K562 (cell line): ENCODE measurements at regions not wholly inside any gene's neighbourhood (a gene's known extent, or its start where the extent isn't known, plus 50 kb on each side); places are given as distances from the start of the nearest gene placed in this dataset.

ENCODE experiments used
- ATAC-seq: fragments of 200-7000 bp; cut with Tn5 transposase; 3 replicates; pipeline ENCODE4 v1.9.1; 2020; ENCODE audit warnings: moderate library complexity
- BruUV-seq: library from RNA; stranded (reverse); fragments of 400-500 nt; replicated peaks from 2 replicates; lab custom pipeline; 2021; lab: Mats Ljungman, UMichigan
- CTCF ChIA-PET: fragments of 300-600 bp; formaldehyde crosslinking; extraction: SDS; loops from one replicate; lab custom pipeline; 2021; ENCODE audit warnings: low intra/inter-chr PET ratio; lab: Yijun Ruan, JAX
- POLR2A ChIA-PET: fragments of 300-600, 350-650 bp; sonication (Branson Sonifier 250); formaldehyde crosslinking; extraction: SDS; loops from one replicate; lab custom pipeline; 2021; ENCODE audit warnings: antibody characterized with exemption, inconsistent platforms; lab: Yijun Ruan, JAX
- DNase-seq, 4 experiments: peaks; one replicate each; pipeline versions ENCODE4 v3.0.0 to v3.0.0-alpha.2; 2011 to 2018; ENCODE audit warnings: low spot score in 3 of 4, mixed read lengths in 3 of 4; ENCODE audit errors: extremely low read depth in 1 of 4
- FAIRE-seq: peaks from 2 replicates; lab custom pipeline; 2011; peaks lifted over from hg19 to GRCh38; lab: Jason Lieb, UNC
- H2AFZ ChIP-seq: 2 replicates; pipeline ENCODE4 v1.6.0; 2011; ENCODE audit warnings: low read depth, low read length, control low read depth, inconsistent platforms
- H3K27ac ChIP-seq: fragments of 200-600 bp; 3 replicates; pipeline ENCODE4 v1.8.0; 2011; ENCODE audit warnings: low read depth, mild to moderate bottlenecking, control low read depth, inconsistent platforms, low read length, moderate library complexity, mixed read lengths; ENCODE audit errors: extremely low read depth
- H3K27me3 ChIP-seq, 2 experiments: fragments of 300-600 bp in 1 of 2; 2 replicates in 1 of 2; 3 replicates in 1 of 2; pipeline versions ENCODE4 v1.6.0 to v1.8.0; 2011; ENCODE audit warnings: inconsistent platforms in 2 of 2, low read length in 2 of 2, mild to moderate bottlenecking in 1 of 2, mixed read lengths in 1 of 2, moderate library complexity in 1 of 2; ENCODE audit not compliant: control insufficient read depth in 2 of 2, insufficient read depth in 2 of 2
- H3K36me3 ChIP-seq: fragments of 300-600 bp; 3 replicates; pipeline ENCODE4 v1.8.0; 2011; ENCODE audit warnings: mild to moderate bottlenecking, low read length, inconsistent platforms; ENCODE audit not compliant: control insufficient read depth, insufficient read depth
- H3K4me1 ChIP-seq, 2 experiments: fragments of 200-600 bp in 1 of 2; replicated peaks in 1 of 2; 2 replicates in 1 of 2; 3 replicates in 1 of 2; pipeline versions ENCODE4 v1.5.1 to v1.8.0; 2011; ENCODE audit warnings: inconsistent platforms in 2 of 2, low read length in 2 of 2, mild to moderate bottlenecking in 1 of 2, mixed read lengths in 1 of 2, moderate library complexity in 1 of 2; ENCODE audit not compliant: control insufficient read depth in 2 of 2, insufficient read depth in 2 of 2
- H3K4me2 ChIP-seq: 2 replicates; pipeline ENCODE4 v1.6.1; 2011; ENCODE audit warnings: low read length, control low read depth, inconsistent platforms, mixed read lengths; ENCODE audit not compliant: insufficient read depth
- H3K4me3 ChIP-seq: fragments of 200-600 bp; sonication (generic), shearing (Covaris generic); 2 replicates; pipeline ENCODE4 v1.5.1; 2016; ENCODE audit warnings: control low read depth, inconsistent platforms
- H3K79me2 ChIP-seq: fragments of 200-600 bp; 3 replicates; pipeline ENCODE4 v1.8.0; 2011; ENCODE audit warnings: low read length, inconsistent platforms; ENCODE audit not compliant: control insufficient read depth, insufficient read depth
- H3K9ac ChIP-seq, 2 experiments: 2 replicates each; pipeline versions ENCODE4 v1.6.0 to v1.6.1; 2011; ENCODE audit warnings: low read depth in 2 of 2, low read length in 2 of 2, control low read depth in 1 of 2, inconsistent platforms in 1 of 2, mild to moderate bottlenecking in 1 of 2, mixed read lengths in 1 of 2; ENCODE audit not compliant: insufficient read depth in 1 of 2
- H3K9me1 ChIP-seq: one replicate; pipeline ENCODE4 v1.6.0; 2011; ENCODE audit warnings: inconsistent platforms, mild to moderate bottlenecking, low read length, moderate library complexity; ENCODE audit not compliant: control insufficient read depth, insufficient read depth
- H3K9me3 ChIP-seq: replicated peaks from 2 replicates; pipeline ENCODE4 v1.5.1; 2011; ENCODE audit warnings: low read depth, low read length, inconsistent platforms; ENCODE audit not compliant: control insufficient read depth, insufficient read depth
- H4K20me1 ChIP-seq: replicated peaks from 2 replicates; pipeline ENCODE4 v1.6.1; 2011; ENCODE audit warnings: low read length, inconsistent platforms, mixed read lengths; ENCODE audit not compliant: control insufficient read depth, insufficient read depth
- DIDO1 ChIP-seq: fragments of 450-650 bp; IDR thresholded peaks from 2 replicates; pipeline ENCODE4 v1.6.1; 2016; ENCODE audit warnings: low read depth, missing biosample characterization, missing genetic modification characterization
- SMARCB1 ChIP-seq: IDR thresholded peaks from 2 replicates; pipeline ENCODE4 v1.6.1; 2011; ENCODE audit warnings: improper control_type of control experiment, low read depth; ENCODE audit not compliant: insufficient read length
- SOX6 ChIP-seq: fragments of 450-650 bp; IDR thresholded peaks from 2 replicates; pipeline ENCODE4 v1.6.1; 2014; ENCODE audit warnings: mild to moderate bottlenecking
- WGBS: fragments of 100-300 bp; shearing (Covaris generic); methylation state at CpG from one replicate; pipeline ENCODE4 v1.1.6; 2016; ENCODE audit warnings: low coverage, mixed read lengths; ENCODE audit not compliant: insufficient coverage; ENCODE audit errors: missing lambda C conversion rate; 5-methylcytosine and 5-hydroxymethylcytosine counted together
- in situ Hi-C: fragments of 300-500 bp; cut with MboI; formaldehyde crosslinking; loops from 4 replicates; pipeline ENCODE4 v1.15.0; 2018; ENCODE audit warnings: inconsistent platforms, mixed read lengths
- intact Hi-C: fragments of 100-400 bp; cut with micrococcal nuclease; formaldehyde crosslinking; loops from 2 replicates; pipeline ENCODE4 v1.14.2; 2022
- TF ChIP-seq, protein P1 (sequence below): sonication (generic); formaldehyde crosslinking; IDR thresholded peaks from 2 replicates; pipeline ENCODE4 v1.8.0; 2022; ENCODE audit warnings: mild to moderate bottlenecking, missing genetic modification reagents

DNA sequence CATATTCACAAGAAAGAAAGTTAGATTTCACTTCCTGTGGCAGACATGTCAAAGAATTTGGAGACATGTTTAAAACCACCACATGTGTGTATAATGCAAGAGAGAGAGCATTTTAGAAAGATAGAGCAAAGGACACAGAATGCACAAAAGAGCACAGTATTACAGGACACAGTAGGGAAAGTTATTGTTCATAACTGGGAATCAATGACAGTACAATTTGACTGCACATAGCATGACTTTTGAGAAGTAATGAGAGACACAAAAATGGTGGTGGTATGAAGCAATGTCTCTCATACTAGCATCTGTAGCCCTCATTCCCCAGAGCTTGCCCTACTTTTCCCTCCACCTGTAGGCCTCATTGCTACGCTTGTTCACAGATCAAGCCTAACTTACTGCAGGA is 499.2 kb downstream of the PTPRC start:
- in situ Hi-C loops: no loop called here
- no peak overlapping the region for H3K4me2 ChIP-seq
- 0% methylated on average over 1 of the region's 1 CpG for WGBS
- H3K79me2 ChIP-seq: no peaks in the 10 kb centered on the region
- H3K9ac ChIP-seq: no peak overlapping the region
- no peaks in the 10 kb centered on the region for H3K9me3 ChIP-seq
- H3K27me3 ChIP-seq: no peaks in the 10 kb centered on the region
- DNase-seq (no peak), FAIRE-seq (no peak), ATAC-seq (no peak)
- ChIA-PET POLR2A (no interaction called here), CTCF (no interaction called here)
- H3K27ac ChIP-seq: no peak overlapping the region
- no peaks in the 10 kb centered on the region for H3K4me1 ChIP-seq
- intact Hi-C loops: no loop called here
- no peaks in the 10 kb centered on the region for H3K9me1 ChIP-seq
- no peaks in the 10 kb centered on the region for H3K36me3 ChIP-seq
- H3K4me3 ChIP-seq: no peak overlapping the region
- H2AFZ ChIP-seq: no peak overlapping the region
- BruUV-seq: no TSS peak
- no peak for TF ChIP-seq DIDO1 (tag)
- TF ChIP-seq, protein P1, sequence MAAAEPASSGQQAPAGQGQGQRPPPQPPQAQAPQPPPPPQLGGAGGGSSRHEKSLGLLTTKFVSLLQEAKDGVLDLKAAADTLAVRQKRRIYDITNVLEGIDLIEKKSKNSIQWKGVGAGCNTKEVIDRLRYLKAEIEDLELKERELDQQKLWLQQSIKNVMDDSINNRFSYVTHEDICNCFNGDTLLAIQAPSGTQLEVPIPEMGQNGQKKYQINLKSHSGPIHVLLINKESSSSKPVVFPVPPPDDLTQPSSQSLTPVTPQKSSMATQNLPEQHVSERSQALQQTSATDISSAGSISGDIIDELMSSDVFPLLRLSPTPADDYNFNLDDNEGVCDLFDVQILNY (CRISPR knock-in tag): no peak
- H4K20me1 ChIP-seq: no peaks in the 10 kb centered on the region

DNA sequence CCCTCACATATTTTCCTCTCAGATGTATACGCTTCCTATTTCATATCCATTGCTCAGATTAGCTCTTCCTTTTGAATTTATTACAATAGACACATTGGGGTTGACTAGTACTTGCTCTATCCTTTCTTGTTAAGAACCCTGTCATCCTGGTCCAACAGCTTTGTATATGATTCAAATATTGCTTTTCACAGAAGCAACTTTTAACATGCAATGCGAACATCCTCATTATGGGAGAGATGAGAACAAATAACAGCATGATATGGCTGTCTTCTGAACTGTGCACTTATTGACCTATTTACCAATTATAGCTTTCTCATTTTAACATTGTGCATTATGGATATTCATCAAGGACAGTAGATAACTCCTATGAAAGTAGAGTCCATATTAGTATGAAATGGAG is 510.8 kb downstream of the PTPRC start:
- no peak overlapping the region for H2AFZ ChIP-seq
- in situ Hi-C loops: no loop called here
- no peak overlapping the region for H3K4me2 ChIP-seq
- no peak for ATAC-seq
- WGBS: 2% methylated on average over 2 of the region's 2 CpGs
- no peak overlapping the region for H3K4me3 ChIP-seq
- no peak overlapping the region for H3K27ac ChIP-seq
- no peaks in the 10 kb centered on the region for H3K79me2 ChIP-seq
- CTCF ChIA-PET: no interaction called here
- POLR2A ChIA-PET: no interaction called here
- no TSS peak for BruUV-seq
- no peaks in the 10 kb centered on the region for H3K36me3 ChIP-seq
- intact Hi-C loops: no loop called here
- no peaks in the 10 kb centered on the region for H3K27me3 ChIP-seq
- H4K20me1 ChIP-seq: no peaks in the 10 kb centered on the region
- FAIRE-seq: no peak
- no peak for DNase-seq
- H3K9ac ChIP-seq: no peak overlapping the region
- H3K4me1 ChIP-seq: no peaks in the 10 kb centered on the region
- TF ChIP-seq SMARCB1 (no peak), SOX6 (no peak)
- TF ChIP-seq, all 486 proteins: peak for 0
- H3K9me3 ChIP-seq: no peaks in the 10 kb centered on the region; the same call in 1 of the 2 replicates
- no peaks in the 10 kb centered on the region for H3K9me1 ChIP-seq
